HG03064 (cell line): ENCODE measurements at regions not wholly inside any gene's neighbourhood (a gene's known extent, or its start where the extent isn't known, plus 50 kb on each side); places are given as distances from the start of the nearest gene placed in this dataset.
"Not testable (repeated sequence)": the region's sequence is repeated elsewhere in the genome, so short reads cannot be mapped to it uniquely, and the experiment has no call there.

Experiments used
- ATAC-seq: cut with Tn5 transposase; IDR thresholded peaks from one replicate; pipeline ENCODE4 v1.9.1; 2021; ENCODE audit warnings: low read depth; ENCODE audit not compliant: unreplicated experiment

- ATAC-seq: no peak
Observed at GRCh38 chr4:140219567-140219966, 65.6 kb upstream of the MAML3 start.

DNA sequence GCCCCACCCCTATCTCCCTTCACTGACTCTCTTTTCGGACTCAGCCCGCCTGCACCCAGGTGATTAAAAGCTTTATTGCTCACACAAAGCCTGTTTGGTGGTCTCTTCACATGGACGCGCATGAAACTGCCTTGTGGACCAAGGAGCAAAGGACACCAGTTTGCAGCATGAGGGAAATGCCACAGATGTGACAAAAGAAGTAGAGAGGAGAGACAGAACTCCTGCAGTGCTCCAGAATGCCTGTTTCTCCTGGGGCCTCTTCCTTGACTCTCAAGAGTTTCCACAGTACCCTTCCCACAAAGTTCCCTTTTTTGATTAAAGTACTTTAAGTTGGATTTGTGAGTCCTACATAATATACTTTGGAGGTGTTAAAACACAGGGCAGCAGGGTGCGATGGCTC is 65.1 kb upstream of the MAML3 start:
- not testable (repeated sequence) for ATAC-seq

- no peak for ATAC-seq
Observed at GRCh38 chr4:140213749-140214148, 59.8 kb upstream of the MAML3 start.

- ATAC-seq: no peak
Observed at GRCh38 chr4:140213116-140213515, 59.1 kb upstream of the MAML3 start.

- ATAC-seq: no peak
Observed at GRCh38 chr4:140212646-140213045, 58.7 kb upstream of the MAML3 start.

- no peak for ATAC-seq
Observed at GRCh38 chr4:140212194-140212593, 58.2 kb upstream of the MAML3 start.

DNA sequence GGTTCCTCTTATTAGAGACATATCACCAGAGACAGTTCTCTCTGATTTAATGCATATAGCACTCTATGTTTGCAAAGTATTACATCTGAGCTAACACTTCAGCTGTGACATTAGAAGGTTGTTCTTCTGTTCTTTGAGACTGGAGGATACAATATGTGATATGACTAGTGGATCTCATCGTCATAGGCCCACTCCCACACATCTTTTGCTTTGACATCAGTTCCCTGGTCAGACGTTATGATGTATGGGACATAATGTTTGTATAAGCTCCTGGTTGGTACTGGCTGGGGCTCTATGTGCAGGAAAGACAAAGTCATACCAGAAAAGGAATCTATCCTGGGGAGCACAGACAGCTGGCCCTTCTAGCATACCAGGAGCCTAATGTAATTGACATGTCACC is 57.7 kb upstream of the MAML3 start:
- ATAC-seq: no peak

DNA sequence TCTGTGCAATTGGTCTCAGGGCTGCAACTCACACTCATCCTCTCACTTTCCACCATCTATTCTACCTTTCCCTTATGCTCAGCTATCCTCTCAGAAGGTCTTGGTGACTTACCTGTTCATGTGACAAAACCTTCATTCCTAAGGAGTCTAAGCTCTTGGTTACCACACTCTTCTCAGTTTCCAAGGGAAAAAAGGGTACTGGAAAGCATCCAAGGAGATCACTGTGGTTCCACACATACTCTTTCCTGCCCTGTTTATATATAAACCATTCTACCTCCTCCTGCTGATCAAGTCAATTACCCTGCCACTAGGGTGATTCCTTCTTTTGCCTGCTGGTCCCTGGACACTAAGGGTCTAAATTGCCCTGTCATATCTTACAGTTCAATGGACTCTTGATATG is 57.2 kb upstream of the MAML3 start:
- ATAC-seq: no peak

GRCh38 chr4:140208921-140209320 is 54.9 kb upstream of the MAML3 start:
- ATAC-seq: no peak
